ENCODE measurements at regions not wholly inside any gene's neighbourhood (a gene's known extent, or its start where the extent isn't known, plus 50 kb on each side); places are given as distances from the start of the nearest gene placed in this dataset.

GRCh38 chr5:153014194-153014593 is 476.3 kb upstream of the GRIA1 start:
- TF ChIP-seq POLR2AphosphoS5 (IDR thresholded peaks at IDR 0.05) (no peak), CTCF (IDR thresholded peaks at IDR 0.05) (no peak), POLR2A (IDR thresholded peaks at IDR 0.05; ENCODE audit: low read depth) (no peak)
